Retina (tissue), 1 donor: ENCODE measurements at regions not wholly inside any gene's neighbourhood (a gene's known extent, or its start where the extent isn't known, plus 50 kb on each side); places are given as distances from the start of the nearest gene placed in this dataset.
A peak's percentile ranks its signal among the peaks of the same experiment; 100 is the strongest.
"Not testable (repeated sequence)": the region's sequence is repeated elsewhere in the genome, so short reads cannot be mapped to it uniquely, and the experiment has no call there.

Source experiments
- DNase-seq: peaks from one replicate; pipeline ENCODE4 v3.0.0-alpha.2; 2016

- DNase-seq = no peak
Observed at GRCh38 chr14:28382444-28383190, 384.0 kb upstream of the FOXG1 start.

GRCh38 chr14:28398506-28398905 is 368.1 kb upstream of the FOXG1 start:
- DNase-seq = no peak

- DNase-seq = not testable (repeated sequence)
Observed at GRCh38 chr14:28401705-28402104, 364.9 kb upstream of the FOXG1 start.

- no peak for DNase-seq
Observed at GRCh38 chr14:28406196-28406595, 360.4 kb upstream of the FOXG1 start.

- peak; percentile 44 for DNase-seq
Observed at GRCh38 chr14:28407031-28407825, 359.4 kb upstream of the FOXG1 start.

- DNase-seq = peak; percentile 20
Observed at GRCh38 chr14:28407996-28408395, 358.6 kb upstream of the FOXG1 start.

- no peak for DNase-seq
Observed at GRCh38 chr14:28412077-28412476, 354.5 kb upstream of the FOXG1 start.

- DNase-seq = no peak
Observed at GRCh38 chr14:28426960-28427359, 339.6 kb upstream of the FOXG1 start.

- DNase-seq = no peak
Observed at GRCh38 chr14:28436821-28437220, 329.8 kb upstream of the FOXG1 start.

GRCh38 chr14:28461389-28461788 is 305.2 kb upstream of the FOXG1 start:
- DNase-seq = no peak

GRCh38 chr14:28467611-28468010 is 299.0 kb upstream of the FOXG1 start:
- DNase-seq = no peak

- DNase-seq = no peak
Observed at GRCh38 chr14:28468191-28469151, 298.1 kb upstream of the FOXG1 start.

- peak; percentile 19 for DNase-seq
Observed at GRCh38 chr14:28482251-28483040, 284.1 kb upstream of the FOXG1 start.

GRCh38 chr14:28483506-28483905 is 283.1 kb upstream of the FOXG1 start:
- DNase-seq = no peak

- DNase-seq = no peak
Observed at GRCh38 chr14:28488684-28489083, 277.9 kb upstream of the FOXG1 start.

GRCh38 chr14:28493516-28493915 is 273.1 kb upstream of the FOXG1 start:
- DNase-seq = no peak

GRCh38 chr14:28494196-28494595 is 272.4 kb upstream of the FOXG1 start:
- DNase-seq = no peak

- DNase-seq = no peak
Observed at GRCh38 chr14:28496364-28496763, 270.2 kb upstream of the FOXG1 start.

GRCh38 chr14:28502517-28502916 is 264.1 kb upstream of the FOXG1 start:
- no peak for DNase-seq

- no peak for DNase-seq
Observed at GRCh38 chr14:28515571-28515970, 251.0 kb upstream of the FOXG1 start.

GRCh38 chr14:28536889-28537288 is 229.7 kb upstream of the FOXG1 start:
- DNase-seq = no peak

- DNase-seq = no peak
Observed at GRCh38 chr14:28542040-28542439, 224.5 kb upstream of the FOXG1 start.
